Testis (tissue), 2 donors: ENCODE measurements at regions not wholly inside any gene's neighbourhood (a gene's known extent, or its start where the extent isn't known, plus 50 kb on each side); places are given as distances from the start of the nearest gene placed in this dataset.

Experiments used
- CTCF ChIP-seq, 3 experiments: fragments of 450-650 bp in 2 of 3; fragments of 200-600 bp in 1 of 3; sonication (generic) in 1 of 3; IDR thresholded peaks; one replicate each; pipeline ENCODE4 v1.5.1; 2016 to 2019; ENCODE audit warnings: antibody characterized with exemption in 3 of 3, mild to moderate bottlenecking in 2 of 3, moderate library complexity in 1 of 3
- POLR2A ChIP-seq: fragments of 450-650 bp; IDR thresholded peaks from one replicate; pipeline ENCODE4 v1.6.1; 2017; ENCODE audit warnings: antibody characterized with exemption, mild to moderate bottlenecking, moderate library complexity

GRCh38 chr2:113342650-113343049 is 63.9 kb upstream of the PAX8 start:
- TF ChIP-seq POLR2A (no peak), CTCF (IDR thresholded peaks at IDR 0.05) (no peak)
